Kidney (tissue), 13 donors: ENCODE measurements at regions not wholly inside any gene's neighbourhood (a gene's known extent, or its start where the extent isn't known, plus 50 kb on each side); places are given as distances from the start of the nearest gene placed in this dataset.

Experiments used
- DNase-seq, 5 donors: peaks; one replicate each; pipeline ENCODE4 v3.0.0-alpha.2; 2013 to 2020
- FAIRE-seq: peaks from 2 replicates; lab custom pipeline; 2012; peaks lifted over from hg19 to GRCh38; lab: Jason Lieb, UNC
- H3K27ac ChIP-seq, 2 donors: one replicate each; pipeline ENCODE4 v1.7.0; 2013; ENCODE audit warnings: low read depth in 2 of 2, low read length in 2 of 2, inconsistent platforms in 1 of 2
- H3K27me3 ChIP-seq: one replicate; pipeline ENCODE4 v1.7.1; 2013; ENCODE audit warnings: low read length, inconsistent platforms; ENCODE audit not compliant: control insufficient read depth, insufficient read depth
- H3K36me3 ChIP-seq, 3 donors: one replicate each; pipeline versions ENCODE4 v1.7.0 to v1.7.1; 2013; ENCODE audit warnings: low read length in 3 of 3, control low read depth in 1 of 3, inconsistent platforms in 1 of 3; ENCODE audit not compliant: insufficient read depth in 3 of 3, control insufficient read depth in 2 of 3
- H3K4me1 ChIP-seq, 3 donors: one replicate each; pipeline versions ENCODE4 v1.7.0 to v1.7.1; 2013; ENCODE audit warnings: low read length in 3 of 3, inconsistent platforms in 1 of 3, low read depth in 1 of 3; ENCODE audit not compliant: control insufficient read depth in 2 of 3, insufficient read depth in 2 of 3
- H3K4me3 ChIP-seq, 3 donors: one replicate each; pipeline versions ENCODE4 v1.7.0 to v1.8.1; 2013; ENCODE audit warnings: low read length in 3 of 3, control low read depth in 1 of 3, inconsistent platforms in 1 of 3
- H3K9ac ChIP-seq, 3 donors: one replicate each; pipeline versions ENCODE4 v1.7.0 to v1.7.1; 2013; ENCODE audit warnings: low read length in 3 of 3, control low read depth in 1 of 3, inconsistent platforms in 1 of 3
- H3K9me3 ChIP-seq, 3 donors: one replicate each; pipeline versions ENCODE4 v1.7.0 to v1.7.1; 2013; ENCODE audit warnings: low read length in 3 of 3, control low read depth in 1 of 3, inconsistent platforms in 1 of 3; ENCODE audit not compliant: control insufficient read depth in 2 of 3, insufficient read depth in 1 of 3
- CTCF ChIP-seq: IDR thresholded peaks from 3 replicates; pipeline ENCODE4 v1.5.1; 2012; ENCODE audit warnings: mild to moderate bottlenecking, moderate library complexity, borderline replicate concordance; ENCODE audit not compliant: insufficient read depth; ENCODE audit errors: extremely low read depth
- intact Hi-C: fragments of 100-400 bp; cut with DNase I; formaldehyde crosslinking; loops from one replicate; pipeline ENCODE4 v1.11.1; 2022
- donor health status: control.
- donor health status: control.
- donor health status: control.
- donor health status: control.
- donor health status: control.
- donor health status: DM: yes; HTN: yes; CAD: no.
- donor health status: Normal renal cell carcinoma (clear cell type).

DNA sequence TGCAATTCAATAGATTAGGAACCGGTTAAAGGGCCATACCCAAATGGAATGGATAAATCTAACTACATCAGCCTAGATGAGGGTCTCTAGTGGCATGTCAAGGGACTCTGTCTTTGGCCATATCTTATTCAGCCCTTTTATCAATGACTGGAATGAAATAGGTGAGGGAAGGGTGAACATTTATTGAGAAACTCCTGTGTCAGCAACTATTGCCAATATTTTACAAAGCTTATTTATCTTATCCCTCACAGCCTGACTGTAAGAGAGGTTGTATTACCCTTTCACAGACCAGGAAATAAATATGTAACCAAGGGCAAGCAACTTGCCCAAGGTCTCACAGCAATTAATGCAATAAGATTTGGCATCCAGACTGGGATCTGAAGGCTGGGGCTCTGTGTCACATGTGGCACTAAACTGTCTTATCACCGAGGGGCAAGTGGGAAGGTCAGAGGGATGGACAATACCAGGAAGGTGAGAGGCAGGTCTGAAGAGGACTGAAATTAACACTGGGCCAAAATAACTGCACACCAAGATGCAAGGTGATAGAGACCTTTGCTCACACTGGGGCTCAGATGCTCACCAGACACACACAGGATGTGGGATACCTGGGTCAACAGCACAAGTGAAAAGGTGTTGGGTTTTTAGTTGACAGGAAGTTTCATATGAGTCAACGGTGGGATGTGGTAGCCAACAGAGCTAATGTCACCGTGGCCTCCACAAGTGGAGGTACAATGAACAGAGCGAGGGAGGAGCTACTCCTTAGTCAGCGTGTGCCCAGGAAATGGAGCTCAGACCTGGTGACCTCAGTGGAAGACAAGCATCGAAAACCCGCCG is 261.3 kb downstream of the RPLP1 start:
- no peak for FAIRE-seq
- DNase-seq: no peak
- Histone ChIP-seq H3K9me3 (no peaks in the 10 kb centered on the region), H3K9ac (no peak overlapping the region), H3K36me3 (no peaks in the 10 kb centered on the region), H3K4me3 (no peak overlapping the region), H3K4me1 (no peaks in the 10 kb centered on the region), H3K27me3 (no peaks in the 10 kb centered on the region), H3K27ac (no peak overlapping the region)
- TF ChIP-seq CTCF: no peak
- intact Hi-C loops: no loop called here

DNA sequence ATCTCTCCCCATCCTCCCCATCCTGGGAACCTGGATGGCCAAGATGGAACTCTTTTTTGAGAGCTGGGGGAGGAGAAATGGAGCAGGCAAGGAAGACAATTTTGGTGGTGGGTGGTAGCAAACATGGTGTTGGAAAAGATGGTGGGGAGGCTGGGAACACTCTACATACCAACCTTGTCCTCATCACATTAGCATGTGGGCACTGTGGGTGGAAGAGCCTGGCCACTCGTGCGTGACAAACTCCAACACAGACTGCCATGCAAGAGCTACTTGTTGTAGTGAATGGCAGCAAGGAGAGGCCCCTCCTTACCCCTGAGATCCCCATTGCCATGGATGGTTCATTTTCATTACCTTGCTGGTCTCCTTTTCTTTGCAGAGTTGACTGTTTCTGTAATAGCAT is 262.6 kb downstream of the RPLP1 start:
- intact Hi-C loops: no loop called here
- no peak for FAIRE-seq

DNA sequence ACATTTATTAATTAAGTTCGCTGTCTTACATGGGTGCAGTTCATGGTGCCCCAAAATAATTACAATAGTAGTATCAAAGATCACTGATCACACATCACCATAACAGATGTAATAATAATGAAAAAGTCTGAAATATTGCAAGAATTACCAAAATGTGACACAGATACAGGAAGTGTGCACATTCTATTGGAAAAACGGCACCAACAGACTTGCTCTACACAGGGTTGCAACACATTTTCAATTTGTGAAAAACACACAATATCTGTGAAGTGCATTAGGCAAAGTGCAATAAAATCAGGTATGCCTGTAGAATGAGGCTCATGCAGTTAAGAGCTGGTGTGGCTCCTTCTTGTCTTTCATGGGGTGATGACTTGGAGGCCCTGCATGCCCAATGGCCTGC is 265.8 kb downstream of the RPLP1 start:
- Histone ChIP-seq H3K4me3 (no peak overlapping the region), H3K9me3 (no peaks in the 10 kb centered on the region), H3K36me3 (no peaks in the 10 kb centered on the region), H3K27ac (no peak overlapping the region), H3K4me1 (no peaks in the 10 kb centered on the region), H3K9ac (no peak overlapping the region), H3K27me3 (no peaks in the 10 kb centered on the region)
- DNase-seq: no peak
- intact Hi-C loops: no loop called here
- TF ChIP-seq CTCF: no peak
- no peak for FAIRE-seq

More for the DNA sequence above, 262.6 kb downstream of the RPLP1 start:
- no peak overlapping the region for H3K4me3 ChIP-seq
- H3K27ac ChIP-seq: no peak overlapping the region
- H3K9me3 ChIP-seq: no peaks in the 10 kb centered on the region
- no peak for TF ChIP-seq CTCF
- DNase-seq: no peak
- H3K9ac ChIP-seq: no peak overlapping the region
- H3K36me3 ChIP-seq: no peaks in the 10 kb centered on the region
- no peaks in the 10 kb centered on the region for H3K27me3 ChIP-seq
- no peaks in the 10 kb centered on the region for H3K4me1 ChIP-seq
